ENCODE measurements at regions not wholly inside any gene's neighbourhood (a gene's known extent, or its start where the extent isn't known, plus 50 kb on each side); places are given as distances from the start of the nearest gene placed in this dataset.

- DNase-seq (ENCODE audit: low read depth) = no peak
- H3K4me3 ChIP-seq (ENCODE audit: low read depth, low read length) = no peak overlapping the region
- TF ChIP-seq CTCF (IDR thresholded peaks at IDR 0.05; ENCODE audit: low read depth, low read length, missing control alignments) = no peak
- in situ Hi-C loops (cut with HindIII; ENCODE audit: low sequenced_read_pairs) = no loop called here
Observed at GRCh38 chr1:57968321-57968720, 544.5 kb upstream of the DAB1 start.

- no peak overlapping the region for H3K4me3 ChIP-seq (ENCODE audit: low read depth, low read length)
- TF ChIP-seq CTCF (IDR thresholded peaks at IDR 0.05; ENCODE audit: low read depth, low read length, missing control alignments) = no peak
- peak; percentile 18 for DNase-seq (ENCODE audit: low read depth)
- in situ Hi-C loops (cut with HindIII; ENCODE audit: low sequenced_read_pairs) = no loop called here
Observed at GRCh38 chr1:57966751-57967406, 543.0 kb upstream of the DAB1 start.

GRCh38 chr1:57966340-57966739 is 542.5 kb upstream of the DAB1 start:
- TF ChIP-seq CTCF (IDR thresholded peaks at IDR 0.05; ENCODE audit: low read depth, low read length, missing control alignments) = no peak
- H3K4me3 ChIP-seq (ENCODE audit: low read depth, low read length) = no peak overlapping the region
- in situ Hi-C loops (cut with HindIII; ENCODE audit: low sequenced_read_pairs) = no loop called here
- DNase-seq (ENCODE audit: low read depth) = no peak

GRCh38 chr1:57963581-57963980 is 539.7 kb upstream of the DAB1 start:
- no peak for DNase-seq (ENCODE audit: low read depth)
- in situ Hi-C loops (cut with HindIII; ENCODE audit: low sequenced_read_pairs) = no loop called here
- no peak overlapping the region for H3K4me3 ChIP-seq (ENCODE audit: low read depth, low read length)
- TF ChIP-seq CTCF (IDR thresholded peaks at IDR 0.05; ENCODE audit: low read depth, low read length, missing control alignments) = no peak

GRCh38 chr1:57959531-57960241 is 535.8 kb upstream of the DAB1 start:
- in situ Hi-C loops (cut with HindIII; ENCODE audit: low sequenced_read_pairs) = no loop called here
- H3K4me3 ChIP-seq (ENCODE audit: low read depth, low read length) = no peak overlapping the region
- no peak for DNase-seq (ENCODE audit: low read depth)
- TF ChIP-seq CTCF (IDR thresholded peaks at IDR 0.05; ENCODE audit: low read depth, low read length, missing control alignments) = no peak

- in situ Hi-C loops (cut with HindIII; ENCODE audit: low sequenced_read_pairs) = no loop called here
- no peak for DNase-seq (ENCODE audit: low read depth)
- TF ChIP-seq CTCF (IDR thresholded peaks at IDR 0.05; ENCODE audit: low read depth, low read length, missing control alignments) = no peak
- no peak overlapping the region for H3K4me3 ChIP-seq (ENCODE audit: low read depth, low read length)
Observed at GRCh38 chr1:57957576-57957975, 533.7 kb upstream of the DAB1 start.

All from astrocyte of the cerebellum (primary cell).